GM06990 (cell line): ENCODE measurements at regions not wholly inside any gene's neighbourhood (a gene's known extent, or its start where the extent isn't known, plus 50 kb on each side); places are given as distances from the start of the nearest gene placed in this dataset.

Source experiments
- DNase-seq: peaks from one replicate; pipeline ENCODE4 v3.0.0-alpha.2; 2011; ENCODE audit not compliant: insufficient read length; ENCODE audit errors: extremely low read depth
- H3K27me3 ChIP-seq: replicated peaks from 2 replicates; pipeline ENCODE4 v1.6.0; 2011; ENCODE audit warnings: low read length; ENCODE audit not compliant: control insufficient read depth, insufficient read depth
- H3K36me3 ChIP-seq: 2 replicates; pipeline ENCODE4 v1.5.1; 2011; ENCODE audit warnings: low read length; ENCODE audit not compliant: control insufficient read depth, insufficient read depth
- H3K4me3 ChIP-seq: replicated peaks from 2 replicates; pipeline ENCODE4 v1.5.1; 2011; ENCODE audit warnings: low read depth, mild to moderate bottlenecking, control low read depth, low read length
- TF ChIP-seq, protein P1 (sequence below): IDR thresholded peaks from 2 replicates; pipeline ENCODE4 v1.5.1; 2011; ENCODE audit warnings: low read length, control low read depth, mild to moderate bottlenecking, inconsistent platforms; ENCODE audit not compliant: insufficient read depth, poor library complexity, severe bottlenecking

DNA sequence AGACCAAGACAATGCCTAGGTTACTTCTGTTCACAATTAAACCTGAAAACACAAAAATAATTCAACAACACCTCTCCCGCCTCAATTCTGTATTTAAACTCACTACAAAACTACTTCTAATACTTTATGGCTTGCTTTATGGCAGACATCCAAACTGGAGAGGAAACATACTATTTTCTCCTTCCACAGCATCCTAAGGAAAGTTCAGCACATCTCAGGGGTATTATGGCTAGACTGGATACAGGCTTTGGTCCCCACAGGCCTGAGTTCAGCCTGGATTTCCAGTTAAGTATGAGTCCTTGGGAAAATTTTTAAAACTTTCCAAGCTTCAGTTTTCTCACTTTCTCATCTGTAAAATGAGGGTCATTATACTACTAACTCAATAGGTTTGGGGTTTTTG is 480.2 kb downstream of the CAAP1 start:
- Histone ChIP-seq H3K27me3 (no peaks in the 10 kb centered on the region), H3K4me3 (no peak overlapping the region), H3K36me3 (no peaks in the 10 kb centered on the region)
- TF ChIP-seq, protein P1, sequence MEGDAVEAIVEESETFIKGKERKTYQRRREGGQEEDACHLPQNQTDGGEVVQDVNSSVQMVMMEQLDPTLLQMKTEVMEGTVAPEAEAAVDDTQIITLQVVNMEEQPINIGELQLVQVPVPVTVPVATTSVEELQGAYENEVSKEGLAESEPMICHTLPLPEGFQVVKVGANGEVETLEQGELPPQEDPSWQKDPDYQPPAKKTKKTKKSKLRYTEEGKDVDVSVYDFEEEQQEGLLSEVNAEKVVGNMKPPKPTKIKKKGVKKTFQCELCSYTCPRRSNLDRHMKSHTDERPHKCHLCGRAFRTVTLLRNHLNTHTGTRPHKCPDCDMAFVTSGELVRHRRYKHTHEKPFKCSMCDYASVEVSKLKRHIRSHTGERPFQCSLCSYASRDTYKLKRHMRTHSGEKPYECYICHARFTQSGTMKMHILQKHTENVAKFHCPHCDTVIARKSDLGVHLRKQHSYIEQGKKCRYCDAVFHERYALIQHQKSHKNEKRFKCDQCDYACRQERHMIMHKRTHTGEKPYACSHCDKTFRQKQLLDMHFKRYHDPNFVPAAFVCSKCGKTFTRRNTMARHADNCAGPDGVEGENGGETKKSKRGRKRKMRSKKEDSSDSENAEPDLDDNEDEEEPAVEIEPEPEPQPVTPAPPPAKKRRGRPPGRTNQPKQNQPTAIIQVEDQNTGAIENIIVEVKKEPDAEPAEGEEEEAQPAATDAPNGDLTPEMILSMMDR, result no peak
- DNase-seq, result no peak

DNA sequence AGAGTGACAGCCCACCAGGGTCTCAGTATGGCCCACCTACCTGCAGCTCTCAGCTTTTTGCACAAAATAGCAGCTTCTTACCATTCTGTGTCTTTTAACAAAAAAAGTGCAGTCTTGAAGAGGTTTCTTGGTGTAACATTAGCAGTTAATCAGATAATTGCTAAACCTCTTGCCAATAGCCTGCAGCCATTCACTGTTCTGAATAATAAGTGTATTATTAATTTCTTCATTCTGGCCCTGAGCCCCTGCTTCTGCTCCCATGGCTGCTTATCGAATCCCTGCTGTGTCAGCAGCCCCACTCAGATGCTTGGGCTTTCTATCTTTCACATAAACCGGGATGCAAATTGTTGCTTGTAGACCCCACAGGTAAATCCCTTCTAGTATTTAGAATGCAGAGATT is 485.9 kb downstream of the CAAP1 start:
- TF ChIP-seq, protein P1, result no peak
- H3K36me3 ChIP-seq, result no peaks in the 10 kb centered on the region

DNA sequence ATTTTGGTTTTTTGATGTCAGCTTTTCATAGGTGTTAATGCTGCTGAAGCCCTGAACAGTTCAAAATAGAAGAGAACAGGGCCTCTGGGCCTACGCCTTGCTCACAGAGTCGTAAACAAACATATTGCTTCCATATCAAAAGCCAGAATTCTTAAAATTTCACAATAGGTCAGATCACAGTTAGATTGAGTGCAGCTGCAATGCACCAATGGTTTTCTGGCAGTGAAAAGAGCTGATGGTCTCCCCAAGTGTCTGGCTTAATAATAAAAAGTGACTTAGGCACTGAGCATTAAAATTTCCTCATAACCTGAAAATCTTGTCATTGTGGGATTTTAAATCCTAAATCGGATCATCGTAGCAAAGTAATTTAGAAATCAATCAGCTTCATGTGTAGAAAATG is 493.0 kb downstream of the CAAP1 start:
- no peaks in the 10 kb centered on the region for H3K36me3 ChIP-seq
- TF ChIP-seq, protein P1, result no peak
- no peak for DNase-seq

More for the DNA sequence above, 485.9 kb downstream of the CAAP1 start:
- no peak overlapping the region for H3K4me3 ChIP-seq
- no peaks in the 10 kb centered on the region for H3K27me3 ChIP-seq
- DNase-seq, result no peak

DNA sequence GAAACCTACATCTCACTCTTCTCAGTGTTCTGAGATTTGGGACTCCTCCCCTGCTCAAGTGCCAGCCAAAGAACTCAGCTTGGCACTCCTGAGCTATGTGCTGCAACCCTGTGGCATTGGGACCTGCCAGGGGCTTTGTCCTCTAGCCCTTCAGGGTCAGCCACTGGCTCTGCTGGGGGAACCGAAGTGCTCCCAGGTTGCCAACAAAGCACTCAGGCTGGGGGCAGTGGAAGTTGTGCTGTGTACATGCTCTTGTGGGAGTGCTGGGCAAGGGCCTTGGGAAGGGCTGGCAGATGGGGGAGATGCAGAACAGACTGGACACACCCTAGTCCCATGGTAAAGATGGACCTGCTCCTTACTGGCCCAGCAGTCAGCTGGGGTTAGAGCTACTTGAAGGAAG is 498.6 kb downstream of the CAAP1 start:
- H3K27me3 ChIP-seq, result no peaks in the 10 kb centered on the region
- no peak for DNase-seq
- H3K4me3 ChIP-seq, result no peak overlapping the region
- TF ChIP-seq, protein P1, result no peak
- no peaks in the 10 kb centered on the region for H3K36me3 ChIP-seq

More for the DNA sequence above, 493.0 kb downstream of the CAAP1 start:
- no peak overlapping the region for H3K4me3 ChIP-seq
- H3K27me3 ChIP-seq, result no peaks in the 10 kb centered on the region

DNA sequence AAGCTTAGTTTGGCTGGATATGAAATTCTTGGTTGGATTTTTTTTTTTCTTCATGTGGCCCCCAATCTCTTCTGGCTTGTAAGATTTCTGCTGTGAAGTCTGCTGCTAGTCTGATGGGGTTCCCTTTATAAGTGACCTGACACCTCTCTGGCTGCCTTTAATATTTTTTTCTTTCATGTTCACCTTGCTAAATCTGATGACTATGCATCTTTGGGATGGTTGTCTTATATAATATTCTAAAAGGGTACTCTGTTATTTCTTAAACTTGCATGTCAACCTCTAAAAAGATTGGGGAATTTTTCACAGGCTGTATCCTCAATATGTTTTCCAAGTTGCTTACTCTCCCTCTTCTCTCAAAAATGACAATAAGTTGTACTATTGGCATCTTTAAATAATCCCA is 500.0 kb downstream of the CAAP1 start:
- TF ChIP-seq, protein P1, result no peak
- no peaks in the 10 kb centered on the region for H3K36me3 ChIP-seq
- no peak overlapping the region for H3K4me3 ChIP-seq
- no peak for DNase-seq
- H3K27me3 ChIP-seq, result no peaks in the 10 kb centered on the region

DNA sequence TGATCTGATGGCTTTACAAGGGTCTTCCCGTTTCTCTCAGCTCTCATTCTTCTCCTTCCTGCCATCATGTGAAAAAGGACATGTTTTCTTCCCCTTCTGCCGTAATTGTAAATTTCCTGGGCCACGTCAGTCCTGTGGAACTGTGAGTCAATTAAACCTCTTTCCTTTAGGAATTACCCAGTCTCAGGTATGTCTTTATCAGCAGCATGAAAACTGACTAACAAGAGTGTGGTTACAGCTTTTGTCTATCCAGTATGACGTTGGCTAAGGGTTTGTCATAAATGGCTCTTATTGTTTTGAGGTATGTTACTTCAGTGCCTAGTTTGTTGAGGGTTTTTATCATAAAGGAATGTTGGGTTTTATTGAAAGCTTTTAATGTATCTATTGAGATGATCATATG is 501.6 kb downstream of the CAAP1 start:
- Histone ChIP-seq H3K36me3 (no peaks in the 10 kb centered on the region), H3K4me3 (no peak overlapping the region), H3K27me3 (no peaks in the 10 kb centered on the region)
- TF ChIP-seq, protein P1, result no peak
- DNase-seq, result no peak
